ENCODE measurements at regions not wholly inside any gene's neighbourhood (a gene's known extent, or its start where the extent isn't known, plus 50 kb on each side); places are given as distances from the start of the nearest gene placed in this dataset.

DNA sequence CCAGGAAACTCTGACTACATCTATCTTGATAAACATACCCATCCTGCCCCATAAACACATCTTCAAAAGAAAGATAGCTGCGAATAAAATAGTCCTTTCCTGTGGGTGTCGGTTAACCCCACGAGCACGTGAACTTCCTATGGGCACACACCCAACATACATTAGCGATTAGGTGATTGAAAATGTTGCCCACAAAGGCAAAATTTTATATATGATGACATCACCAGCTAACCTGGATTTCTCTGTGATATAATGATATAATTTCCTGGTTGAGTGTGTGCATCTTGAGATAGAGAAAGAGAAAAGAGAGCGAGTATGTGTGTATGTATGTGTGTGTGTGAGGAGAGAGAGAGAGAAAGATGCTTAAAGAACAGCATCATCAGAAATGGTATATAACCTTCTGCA lies 296.1 kb downstream of the PTPRC start:
- no peaks in the 10 kb centered on the region for H3K4me1 ChIP-seq (ENCODE audit: control insufficient read depth in 3 of 3, insufficient read depth in 2 of 3, low read depth in 1 of 3, low read length in 2 of 3)
- FAIRE-seq (no peak), DNase-seq (peak; percentile 8 to 17)
- 12 to 23% (median 13%) methylated on average over 6 of the region's 6 CpGs for WGBS, 3 donors
- H3K36me3 ChIP-seq (ENCODE audit: control insufficient read depth in 3 of 3, insufficient read depth in 2 of 3, low read depth in 1 of 3, low read length in 3 of 3): no peaks in the 10 kb centered on the region
- H3K27ac ChIP-seq (ENCODE audit: low read depth in 1 of 3, low read length in 2 of 3): peak overlapping the region in 2 of 3 donors; percentile 76 to 84
- H3K27me3 ChIP-seq (ENCODE audit: control insufficient read depth in 3 of 3, insufficient read depth in 3 of 3, low read length in 3 of 3): no peaks in the 10 kb centered on the region
- no peaks in the 10 kb centered on the region for H3K9me3 ChIP-seq (ENCODE audit: control insufficient read depth in 2 of 2, insufficient read depth in 1 of 2, low read depth in 1 of 2, low read length in 1 of 2)
- peak overlapping the region in 2 of 3 donors; percentile 12 to 72 for H3K4me3 ChIP-seq (ENCODE audit: low read depth in 1 of 3, low read length in 3 of 3)

GRCh38 chr1:198935306-198935921 lies 296.6 kb downstream of the PTPRC start:
- WGBS, 3 donors: 2 to 14% (median 10%) methylated on average over 9 of the region's 9 CpGs
- no peaks in the 10 kb centered on the region for H3K27me3 ChIP-seq (ENCODE audit: control insufficient read depth in 3 of 3, insufficient read depth in 3 of 3, low read length in 3 of 3)
- H3K9me3 ChIP-seq (ENCODE audit: control insufficient read depth in 2 of 2, insufficient read depth in 1 of 2, low read depth in 1 of 2, low read length in 1 of 2): no peaks in the 10 kb centered on the region
- H3K4me1 ChIP-seq (ENCODE audit: control insufficient read depth in 3 of 3, insufficient read depth in 2 of 3, low read depth in 1 of 3, low read length in 2 of 3): no peaks in the 10 kb centered on the region
- H3K36me3 ChIP-seq (ENCODE audit: control insufficient read depth in 3 of 3, insufficient read depth in 2 of 3, low read depth in 1 of 3, low read length in 3 of 3): no peaks in the 10 kb centered on the region
- H3K27ac ChIP-seq (ENCODE audit: low read depth in 1 of 3, low read length in 2 of 3): peak overlapping the region in 2 of 3 donors; percentile 76 to 84
- H3K4me3 ChIP-seq (ENCODE audit: low read depth in 1 of 3, low read length in 3 of 3): peak overlapping the region in 1 of 3 donors; percentile 72
- peak; percentile 7 to 79 for DNase-seq
- no peak for FAIRE-seq

- Histone ChIP-seq H3K27me3 (ENCODE audit: control insufficient read depth in 3 of 3, insufficient read depth in 3 of 3, low read length in 3 of 3) (no peaks in the 10 kb centered on the region), H3K4me1 (ENCODE audit: control insufficient read depth in 3 of 3, insufficient read depth in 2 of 3, low read depth in 1 of 3, low read length in 2 of 3) (no peaks in the 10 kb centered on the region), H3K36me3 (ENCODE audit: control insufficient read depth in 3 of 3, insufficient read depth in 2 of 3, low read depth in 1 of 3, low read length in 3 of 3) (no peaks in the 10 kb centered on the region), H3K27ac (ENCODE audit: low read depth in 1 of 3, low read length in 2 of 3) (peak overlapping the region; percentile 60 to 84 (median 80)), H3K4me3 (ENCODE audit: low read depth in 1 of 3, low read length in 3 of 3) (peak overlapping the region in 2 of 3 donors; percentile 23 to 72), H3K9me3 (ENCODE audit: control insufficient read depth in 2 of 2, insufficient read depth in 1 of 2, low read depth in 1 of 2, low read length in 1 of 2) (no peaks in the 10 kb centered on the region)
- 8 to 43% (median 19%) methylated on average over 6 of the region's 6 CpGs for WGBS, 3 donors
- DNase-seq: peak in 1 of 2 donors; percentile 21
- no peak for FAIRE-seq
Observed at GRCh38 chr1:198936371-198937083, 297.7 kb downstream of the PTPRC start.

DNA sequence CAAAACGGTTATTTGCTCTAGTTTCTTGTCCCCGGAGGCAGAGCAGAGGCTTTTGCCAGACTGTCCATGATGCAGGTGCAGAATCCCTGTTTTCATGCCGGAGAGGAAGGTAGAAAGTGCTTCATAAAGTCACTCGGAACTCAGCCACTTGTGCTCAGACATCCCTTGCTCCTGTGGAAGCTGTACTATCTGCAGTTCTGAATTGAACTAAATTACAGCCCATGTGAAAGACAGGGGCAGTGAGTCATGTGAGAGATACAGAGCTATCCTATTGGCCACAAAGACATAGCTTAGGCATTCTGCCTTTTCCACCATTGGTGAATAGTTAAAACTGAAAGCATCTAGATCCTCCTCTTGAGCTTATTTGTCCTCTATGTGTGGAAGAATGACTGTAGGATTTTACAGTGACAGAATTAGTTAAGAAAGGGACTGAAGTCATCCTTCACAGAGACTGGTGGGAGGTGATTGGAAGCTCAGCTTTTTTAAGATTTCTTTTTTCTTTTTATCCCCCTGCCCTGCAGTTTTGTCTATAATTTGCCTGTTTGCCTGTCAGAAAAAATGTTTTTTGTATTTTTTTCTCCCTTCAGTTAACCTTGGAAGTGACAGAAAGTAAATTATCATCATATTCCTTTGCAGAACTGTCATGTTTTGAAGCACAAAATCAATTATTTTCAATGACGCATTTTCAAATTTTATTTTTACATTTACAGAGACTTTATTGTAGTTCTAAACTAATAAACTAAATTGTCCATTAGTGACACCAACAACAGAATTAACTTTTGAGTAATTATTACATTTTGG lies 298.6 kb downstream of the PTPRC start:
- Histone ChIP-seq H3K9me3 (ENCODE audit: control insufficient read depth in 2 of 2, insufficient read depth in 1 of 2, low read depth in 1 of 2, low read length in 1 of 2) (no peaks in the 10 kb centered on the region), H3K27ac (ENCODE audit: low read depth in 1 of 3, low read length in 2 of 3) (peak overlapping the region; percentile 60 to 84 (median 83)), H3K4me1 (ENCODE audit: control insufficient read depth in 3 of 3, insufficient read depth in 2 of 3, low read depth in 1 of 3, low read length in 2 of 3) (no peaks in the 10 kb centered on the region), H3K4me3 (ENCODE audit: low read depth in 1 of 3, low read length in 3 of 3) (peak overlapping the region; percentile 27 to 72 (median 28)), H3K27me3 (ENCODE audit: control insufficient read depth in 3 of 3, insufficient read depth in 3 of 3, low read length in 3 of 3) (no peaks in the 10 kb centered on the region), H3K36me3 (ENCODE audit: control insufficient read depth in 3 of 3, insufficient read depth in 2 of 3, low read depth in 1 of 3, low read length in 3 of 3) (no peaks in the 10 kb centered on the region)
- DNase-seq (peak; percentile 35 to 65), FAIRE-seq (peak; percentile 19)
- WGBS, 3 donors: 21 to 36% (median 29%) methylated on average over 5 of the region's 5 CpGs

GRCh38 chr1:198939286-198939685 lies 300.4 kb downstream of the PTPRC start:
- Histone ChIP-seq H3K27me3 (ENCODE audit: control insufficient read depth in 3 of 3, insufficient read depth in 3 of 3, low read length in 3 of 3) (no peaks in the 10 kb centered on the region), H3K36me3 (ENCODE audit: control insufficient read depth in 3 of 3, insufficient read depth in 2 of 3, low read depth in 1 of 3, low read length in 3 of 3) (no peaks in the 10 kb centered on the region), H3K4me3 (ENCODE audit: low read depth in 1 of 3, low read length in 3 of 3) (no peak overlapping the region), H3K9me3 (ENCODE audit: control insufficient read depth in 2 of 2, insufficient read depth in 1 of 2, low read depth in 1 of 2, low read length in 1 of 2) (no peaks in the 10 kb centered on the region), H3K27ac (ENCODE audit: low read depth in 1 of 3, low read length in 2 of 3) (no peak overlapping the region), H3K4me1 (ENCODE audit: control insufficient read depth in 3 of 3, insufficient read depth in 2 of 3, low read depth in 1 of 3, low read length in 2 of 3) (no peaks in the 10 kb centered on the region)
- DNase-seq: no peak
- WGBS, 3 donors: 63 to 82% (median 69%) methylated on average over 3 of the region's 3 CpGs
- FAIRE-seq: no peak

- H3K9me3 ChIP-seq (ENCODE audit: control insufficient read depth in 2 of 2, insufficient read depth in 1 of 2, low read depth in 1 of 2, low read length in 1 of 2): no peaks in the 10 kb centered on the region
- DNase-seq (no peak), FAIRE-seq (no peak)
- no peak overlapping the region for H3K27ac ChIP-seq (ENCODE audit: low read depth in 1 of 3, low read length in 2 of 3)
- no peaks in the 10 kb centered on the region for H3K4me1 ChIP-seq (ENCODE audit: control insufficient read depth in 3 of 3, insufficient read depth in 2 of 3, low read depth in 1 of 3, low read length in 2 of 3)
- no peak overlapping the region for H3K4me3 ChIP-seq (ENCODE audit: low read depth in 1 of 3, low read length in 3 of 3)
- WGBS, 3 donors: 82 to 93% (median 92%) methylated on average over 5 of the region's 5 CpGs
- no peaks in the 10 kb centered on the region for H3K36me3 ChIP-seq (ENCODE audit: control insufficient read depth in 3 of 3, insufficient read depth in 2 of 3, low read depth in 1 of 3, low read length in 3 of 3)
- H3K27me3 ChIP-seq (ENCODE audit: control insufficient read depth in 3 of 3, insufficient read depth in 3 of 3, low read length in 3 of 3): no peaks in the 10 kb centered on the region
Observed at GRCh38 chr1:198939956-198940355, 301.1 kb downstream of the PTPRC start.

DNA sequence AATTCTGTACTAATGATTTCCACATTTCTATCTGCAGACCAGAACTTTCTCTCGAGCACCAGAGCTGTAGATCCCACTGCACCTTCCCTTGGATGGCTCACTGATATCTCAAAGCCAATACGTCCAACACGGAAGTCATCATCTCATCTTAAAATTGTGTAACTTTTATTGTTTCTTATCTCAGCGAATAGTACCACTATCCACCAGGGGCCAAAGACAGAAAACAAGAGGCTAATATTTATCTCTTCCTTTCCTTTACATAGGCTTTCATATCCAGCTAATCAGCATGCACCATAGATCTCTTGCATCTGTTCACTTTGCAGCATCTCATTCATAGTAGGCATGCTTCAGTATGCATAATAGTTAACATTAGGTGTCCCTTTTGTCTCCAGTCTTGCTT lies 303.6 kb downstream of the PTPRC start:
- H3K4me1 ChIP-seq (ENCODE audit: control insufficient read depth in 3 of 3, insufficient read depth in 2 of 3, low read depth in 1 of 3, low read length in 2 of 3): no peaks in the 10 kb centered on the region
- H3K36me3 ChIP-seq (ENCODE audit: control insufficient read depth in 3 of 3, insufficient read depth in 2 of 3, low read depth in 1 of 3, low read length in 3 of 3): no peaks in the 10 kb centered on the region
- H3K9me3 ChIP-seq (ENCODE audit: control insufficient read depth in 2 of 2, insufficient read depth in 1 of 2, low read depth in 1 of 2, low read length in 1 of 2): no peaks in the 10 kb centered on the region
- no peak for FAIRE-seq
- no peak for DNase-seq
- no peak overlapping the region for H3K27ac ChIP-seq (ENCODE audit: low read depth in 1 of 3, low read length in 2 of 3)
- H3K27me3 ChIP-seq (ENCODE audit: control insufficient read depth in 3 of 3, insufficient read depth in 3 of 3, low read length in 3 of 3): no peaks in the 10 kb centered on the region
- 33 to 65% (median 59%) methylated on average over 4 of the region's 4 CpGs for WGBS, 3 donors
- H3K4me3 ChIP-seq (ENCODE audit: low read depth in 1 of 3, low read length in 3 of 3): no peak overlapping the region

DNA sequence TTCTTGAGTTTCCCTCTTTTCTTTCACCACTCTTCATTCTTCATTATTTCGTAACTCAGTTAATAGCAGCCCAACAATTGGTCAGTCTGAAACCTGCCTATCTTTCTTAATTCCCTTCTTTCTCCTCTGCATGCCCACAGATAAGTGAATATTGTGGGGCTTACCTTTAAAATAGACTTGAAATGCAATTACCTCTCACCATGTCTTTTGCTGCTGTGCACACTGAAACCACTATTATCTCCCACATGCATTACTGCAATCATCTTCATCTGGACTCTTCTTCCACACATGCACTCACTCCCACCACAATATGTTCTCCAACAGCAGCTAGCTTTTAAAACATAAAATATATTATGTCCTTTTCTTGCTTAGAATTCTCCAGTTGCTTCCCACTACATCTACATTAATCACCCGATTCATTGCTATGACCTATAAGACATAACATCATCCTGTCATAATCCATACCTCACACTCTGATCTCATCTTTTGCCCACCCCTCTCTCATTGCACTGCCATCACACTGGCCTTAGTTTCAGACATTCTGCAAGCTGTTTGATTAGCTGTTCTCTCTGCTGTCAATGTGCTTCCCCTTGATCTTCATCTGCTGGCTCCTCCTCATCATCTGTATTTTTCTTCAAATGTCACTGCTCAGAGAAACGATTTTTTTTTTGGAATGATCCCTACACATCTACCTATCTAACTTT lies 304.8 kb downstream of the PTPRC start:
- no peak for DNase-seq
- 76 to 85% (median 82%) methylated on average over 3 of the region's 3 CpGs for WGBS, 3 donors
- Histone ChIP-seq H3K27ac (ENCODE audit: low read depth in 1 of 3, low read length in 2 of 3) (no peak overlapping the region), H3K36me3 (ENCODE audit: control insufficient read depth in 3 of 3, insufficient read depth in 2 of 3, low read depth in 1 of 3, low read length in 3 of 3) (no peaks in the 10 kb centered on the region), H3K27me3 (ENCODE audit: control insufficient read depth in 3 of 3, insufficient read depth in 3 of 3, low read length in 3 of 3) (no peaks in the 10 kb centered on the region), H3K9me3 (ENCODE audit: control insufficient read depth in 2 of 2, insufficient read depth in 1 of 2, low read depth in 1 of 2, low read length in 1 of 2) (no peaks in the 10 kb centered on the region), H3K4me1 (ENCODE audit: control insufficient read depth in 3 of 3, insufficient read depth in 2 of 3, low read depth in 1 of 3, low read length in 2 of 3) (no peaks in the 10 kb centered on the region), H3K4me3 (ENCODE audit: low read depth in 1 of 3, low read length in 3 of 3) (no peak overlapping the region)
- no peak for FAIRE-seq
